HG03469 (cell line): ENCODE measurements at regions not wholly inside any gene's neighbourhood (a gene's known extent, or its start where the extent isn't known, plus 50 kb on each side); places are given as distances from the start of the nearest gene placed in this dataset.
A peak's percentile ranks its signal among the peaks of the same experiment; 100 is the strongest.

ENCODE experiments used
- ATAC-seq: cut with Tn5 transposase; IDR thresholded peaks from one replicate; pipeline ENCODE4 v1.9.1; 2021; ENCODE audit warnings: mild to moderate bottlenecking, moderate library complexity, moderate number of reproducible peaks; ENCODE audit not compliant: unreplicated experiment

GRCh38 chr2:2708575-2709430, 377.7 kb upstream of the MYT1L start:
- no peak for ATAC-seq

- peak; percentile 55 for ATAC-seq
These were observed 376.3 kb upstream of the MYT1L start for GRCh38 chr2:2707206-2707991.

GRCh38 chr2:2706306-2706705, 375.2 kb upstream of the MYT1L start:
- no peak for ATAC-seq

- no peak for ATAC-seq
These were observed 374.8 kb upstream of the MYT1L start for GRCh38 chr2:2705871-2706270.

- no peak for ATAC-seq
These were observed 373.5 kb upstream of the MYT1L start for GRCh38 chr2:2704428-2705090.

GRCh38 chr2:2703762-2704427, 372.8 kb upstream of the MYT1L start:
- ATAC-seq = no peak

GRCh38 chr2:2703172-2703571, 372.1 kb upstream of the MYT1L start:
- no peak for ATAC-seq

- no peak for ATAC-seq
These were observed 371.3 kb upstream of the MYT1L start for GRCh38 chr2:2702385-2702784.

GRCh38 chr2:2701813-2702212, 370.7 kb upstream of the MYT1L start:
- ATAC-seq = no peak

GRCh38 chr2:2701176-2701781, 370.2 kb upstream of the MYT1L start:
- no peak for ATAC-seq

GRCh38 chr2:2699121-2699505, 368.0 kb upstream of the MYT1L start:
- no peak for ATAC-seq

- no peak for ATAC-seq
These were observed 367.4 kb upstream of the MYT1L start for GRCh38 chr2:2698182-2699120.

GRCh38 chr2:2696733-2697455, 365.8 kb upstream of the MYT1L start:
- ATAC-seq = no peak

- no peak for ATAC-seq
These were observed 365.2 kb upstream of the MYT1L start for GRCh38 chr2:2696325-2696724.

GRCh38 chr2:2694746-2695145, 363.7 kb upstream of the MYT1L start:
- no peak for ATAC-seq

GRCh38 chr2:2692599-2693389, 361.7 kb upstream of the MYT1L start:
- ATAC-seq = no peak

- no peak for ATAC-seq
These were observed 360.3 kb upstream of the MYT1L start for GRCh38 chr2:2691419-2691818.

- ATAC-seq = no peak
These were observed 359.9 kb upstream of the MYT1L start for GRCh38 chr2:2690985-2691384.
